Stomach (tissue), 4 donors: ENCODE measurements at regions not wholly inside any gene's neighbourhood (a gene's known extent, or its start where the extent isn't known, plus 50 kb on each side); places are given as distances from the start of the nearest gene placed in this dataset.

Source experiments
- CTCF ChIP-seq, 7 experiments: fragments of 450-650 bp in 4 of 7; fragments of 200-600 bp in 3 of 7; sonication (generic) in 3 of 7; IDR thresholded peaks; one replicate each; pipeline ENCODE4 v1.5.1; 2016 to 2019; ENCODE audit warnings: antibody characterized with exemption in 7 of 7, control low read depth in 2 of 7, mild to moderate bottlenecking in 1 of 7
- POLR2A ChIP-seq, 4 donors: fragments of 450-650 bp; IDR thresholded peaks; one replicate each; pipeline ENCODE4 v1.6.1; 2016; ENCODE audit warnings: antibody characterized with exemption in 4 of 4, control low read depth in 2 of 4, mild to moderate bottlenecking in 1 of 4, moderate library complexity in 1 of 4
- POLR2AphosphoS5 ChIP-seq, 3 donors: sonication (generic); formaldehyde crosslinking; IDR thresholded peaks; one replicate each; pipeline ENCODE4 v1.6.1; 2016; ENCODE audit warnings: antibody characterized with exemption in 3 of 3

GRCh38 chr7:112540839-112541577, 60.2 kb downstream of the LSMEM1 start:
- TF ChIP-seq POLR2AphosphoS5 (IDR thresholded peaks at IDR 0.05) (no peak), CTCF (IDR thresholded peaks at IDR 0.05) (no peak), POLR2A (IDR thresholded peaks at IDR 0.05) (no peak)
